ENCODE measurements at regions not wholly inside any gene's neighbourhood (a gene's known extent, or its start where the extent isn't known, plus 50 kb on each side); places are given as distances from the start of the nearest gene placed in this dataset.

DNA sequence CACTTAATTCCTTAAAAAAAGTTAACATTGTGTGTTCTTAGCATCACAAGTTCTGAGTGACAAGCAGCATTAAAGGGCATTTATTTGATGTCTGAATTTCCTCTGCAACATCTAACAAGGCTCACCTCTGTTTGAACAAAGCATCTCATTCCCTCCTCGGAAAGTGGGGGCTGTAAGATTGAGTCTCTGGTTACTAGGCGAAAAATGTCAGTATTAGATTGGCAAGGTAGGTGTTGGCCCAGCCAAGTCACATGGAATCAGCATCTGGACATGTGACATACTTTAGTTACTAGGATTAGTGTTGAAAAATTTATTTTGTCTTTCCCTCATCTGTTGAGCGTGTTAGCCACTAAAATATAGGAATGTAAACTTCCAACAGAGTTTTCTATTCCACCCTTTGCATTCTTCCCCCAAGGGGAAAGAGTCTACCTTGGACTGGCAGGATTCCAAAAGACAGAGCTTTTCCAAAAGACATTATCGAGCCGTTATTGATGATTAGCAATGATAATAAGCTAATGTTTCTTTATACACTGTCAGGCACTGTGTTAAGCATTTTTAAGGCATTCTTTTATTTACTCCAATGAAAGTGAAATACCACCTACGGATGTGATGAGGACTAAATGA lies 194.9 kb upstream of the BTG1 start:
- DNase-seq, result no peak

DNA sequence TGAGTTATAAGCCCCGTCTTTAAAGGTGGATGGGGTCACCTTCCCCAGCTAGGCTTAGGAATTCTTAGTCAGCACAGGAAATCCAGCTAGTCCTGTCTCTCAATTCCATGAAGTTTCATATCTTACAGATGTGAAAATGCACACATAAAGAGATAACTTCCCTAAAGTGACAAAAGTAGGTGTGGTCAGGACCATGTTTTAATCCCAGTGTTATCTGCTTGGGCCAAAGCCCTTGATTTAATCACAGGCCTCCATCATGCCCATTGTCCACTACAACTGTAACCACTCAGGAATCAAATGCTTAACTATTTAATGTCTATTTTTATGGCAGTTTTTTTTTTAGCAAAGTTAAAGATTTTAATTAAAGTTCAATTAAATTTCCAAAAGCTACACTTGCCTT lies 194.4 kb upstream of the BTG1 start:
- DNase-seq, result no peak

DNA sequence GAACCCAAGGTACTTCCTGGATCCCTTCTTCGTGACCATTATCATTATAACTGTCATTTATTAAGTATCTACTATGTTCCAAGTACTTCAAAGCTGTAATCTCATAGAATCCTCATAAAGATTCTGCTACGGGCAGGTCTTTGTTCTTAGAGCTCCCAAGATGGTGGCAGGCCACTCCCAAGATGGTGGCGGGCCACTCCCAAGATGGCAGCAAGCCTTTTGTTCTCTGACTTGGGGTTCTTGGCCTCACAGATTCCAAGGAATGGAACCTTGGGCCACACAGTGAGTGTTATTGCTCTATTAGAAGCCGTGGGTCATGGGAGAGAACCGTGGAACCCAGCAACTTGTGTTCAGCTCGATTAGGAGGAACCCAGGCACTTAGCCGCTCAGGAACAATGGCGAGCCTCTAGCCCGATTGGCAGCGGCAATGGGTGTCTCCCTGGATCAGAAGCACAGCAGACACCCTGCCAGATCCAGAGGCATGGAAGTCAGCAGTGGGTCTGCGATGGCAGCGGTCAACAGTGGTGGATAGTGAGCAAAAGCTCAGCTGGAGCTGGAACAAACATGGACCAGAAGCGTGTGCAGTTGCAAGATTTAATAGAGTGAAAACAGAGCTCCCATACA lies 193.7 kb upstream of the BTG1 start:
- no peak for DNase-seq

DNA sequence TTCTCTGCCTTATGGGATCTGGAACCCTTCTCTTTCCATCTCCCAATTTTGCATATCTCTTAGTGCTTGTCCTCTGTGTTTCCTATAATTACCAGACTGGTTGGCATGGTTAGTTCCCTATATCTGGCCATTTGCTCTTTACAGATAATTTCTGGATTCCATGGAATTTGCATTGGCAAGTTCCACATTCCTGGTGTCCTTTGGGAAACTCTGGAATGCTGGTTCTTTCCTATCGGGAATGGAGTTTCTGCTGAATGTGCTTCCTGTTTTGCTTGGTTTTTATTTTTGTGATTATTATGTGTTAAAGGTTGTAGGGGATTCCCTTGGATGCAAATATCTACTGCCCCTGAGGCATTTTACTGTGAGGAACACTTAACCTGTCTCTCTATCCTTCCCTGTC lies 193.0 kb upstream of the BTG1 start:
- DNase-seq, result no peak

DNA sequence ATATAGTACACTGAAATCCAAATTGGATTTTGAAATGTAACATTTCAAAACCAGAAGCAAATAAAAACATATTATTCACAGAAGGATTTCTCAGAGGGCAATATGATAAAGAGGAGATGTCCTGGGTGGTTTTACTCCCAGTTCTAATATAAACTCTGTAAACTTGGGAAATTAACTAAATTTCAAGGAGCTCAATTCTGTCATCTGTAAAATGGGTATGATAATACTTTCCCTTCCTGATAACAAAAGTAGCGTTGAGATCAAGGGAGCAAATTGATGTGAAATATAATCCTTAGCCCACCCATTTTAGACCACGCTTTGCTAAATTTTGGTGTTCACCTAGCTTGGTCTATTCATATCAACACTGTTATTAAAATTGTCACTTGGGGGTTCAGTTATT lies 192.5 kb upstream of the BTG1 start:
- no peak for DNase-seq

DNA sequence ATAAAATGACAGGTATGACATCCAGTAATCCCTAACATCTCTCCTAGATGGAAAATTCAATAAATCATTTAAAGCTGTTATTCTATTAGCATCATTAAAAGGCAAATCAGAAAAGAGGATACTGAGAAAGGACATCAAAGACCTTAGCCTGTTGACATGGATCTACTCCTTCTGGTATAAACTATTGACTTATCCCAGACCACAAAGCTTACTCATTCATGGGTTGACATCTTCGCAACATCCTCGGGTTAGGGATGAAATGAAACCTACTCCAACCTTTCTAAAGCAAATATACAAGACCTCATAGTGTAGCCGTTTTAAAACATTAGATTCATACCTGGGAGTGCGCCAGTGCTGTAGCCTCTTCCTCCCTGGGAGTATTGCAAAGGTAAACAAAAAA lies 191.5 kb upstream of the BTG1 start:
- no peak for DNase-seq

DNA sequence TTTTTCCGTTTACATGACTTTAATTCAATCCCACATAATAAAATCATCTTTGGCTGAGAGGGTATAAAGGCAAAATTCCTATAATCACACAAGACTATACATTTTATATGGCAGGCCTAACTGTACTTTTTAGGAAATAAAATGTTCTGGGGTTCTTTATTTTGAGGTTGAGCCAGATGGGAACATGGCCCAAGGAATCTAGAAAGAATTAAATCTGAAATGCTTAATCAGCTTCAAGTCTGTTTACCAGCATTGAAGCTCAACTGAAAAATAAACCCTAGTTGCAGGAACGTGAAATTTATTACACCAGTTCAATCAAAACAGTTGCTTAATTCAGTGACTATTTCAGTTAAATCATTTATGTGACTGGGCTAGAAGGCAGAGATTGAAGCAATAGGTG lies 191.0 kb upstream of the BTG1 start:
- no peak for DNase-seq

DNA sequence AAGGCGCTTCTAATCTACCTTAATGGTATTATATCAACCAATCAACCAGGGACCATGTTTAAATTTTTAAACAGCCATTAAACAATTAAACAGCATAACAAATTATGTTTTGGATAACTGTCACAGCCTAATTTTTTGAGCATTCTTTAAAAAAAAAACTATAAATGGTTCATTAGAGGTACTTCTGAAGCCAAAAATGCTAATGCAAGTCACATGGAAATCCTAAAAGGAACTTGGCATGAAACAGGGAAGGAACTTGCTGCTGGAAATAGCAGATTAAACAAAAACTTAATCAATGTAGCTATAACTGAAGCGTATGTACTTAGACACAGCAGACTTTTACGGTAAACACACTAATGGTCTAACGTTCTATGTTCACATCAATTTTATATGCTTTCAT lies 190.2 kb upstream of the BTG1 start:
- DNase-seq, result no peak

DNA sequence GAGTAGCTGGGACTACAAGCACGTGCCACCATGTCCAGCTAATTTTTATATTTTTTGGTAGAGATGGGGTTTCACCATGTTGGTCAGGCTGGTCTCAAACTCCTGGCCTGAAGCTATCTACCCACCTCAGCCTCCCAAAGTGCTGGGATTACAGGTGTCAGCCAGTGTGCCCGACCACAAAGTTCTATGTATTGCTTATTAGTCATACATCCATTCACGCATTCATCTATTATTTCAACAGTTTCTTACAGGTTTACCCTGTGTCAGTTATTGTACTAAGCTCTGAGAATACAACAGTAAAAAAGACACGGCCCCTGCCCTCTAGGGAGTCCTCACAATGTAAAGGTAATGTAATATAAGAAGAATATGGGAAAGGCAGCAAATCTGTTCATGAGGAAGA lies 188.9 kb upstream of the BTG1 start:
- no peak for DNase-seq

DNA sequence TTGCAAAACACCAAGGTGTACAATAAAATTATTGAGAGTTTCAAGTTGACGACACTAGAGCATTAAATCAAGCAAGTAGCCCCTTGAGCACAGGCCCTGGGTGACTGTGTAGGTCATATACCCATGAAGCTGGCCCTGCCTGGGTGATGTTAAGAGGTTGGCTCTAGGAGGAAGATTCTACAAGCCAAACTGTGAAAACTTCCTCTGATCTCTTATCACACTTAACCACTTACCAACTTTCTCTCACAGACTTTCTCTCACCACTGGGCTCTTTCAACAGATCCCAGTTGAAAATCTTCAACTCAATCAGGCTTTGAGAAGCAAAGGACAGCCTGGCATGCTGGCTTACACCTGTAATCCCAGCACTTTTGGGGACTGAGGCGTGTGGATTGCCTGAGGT lies 186.9 kb upstream of the BTG1 start:
- DNase-seq, result no peak

DNA sequence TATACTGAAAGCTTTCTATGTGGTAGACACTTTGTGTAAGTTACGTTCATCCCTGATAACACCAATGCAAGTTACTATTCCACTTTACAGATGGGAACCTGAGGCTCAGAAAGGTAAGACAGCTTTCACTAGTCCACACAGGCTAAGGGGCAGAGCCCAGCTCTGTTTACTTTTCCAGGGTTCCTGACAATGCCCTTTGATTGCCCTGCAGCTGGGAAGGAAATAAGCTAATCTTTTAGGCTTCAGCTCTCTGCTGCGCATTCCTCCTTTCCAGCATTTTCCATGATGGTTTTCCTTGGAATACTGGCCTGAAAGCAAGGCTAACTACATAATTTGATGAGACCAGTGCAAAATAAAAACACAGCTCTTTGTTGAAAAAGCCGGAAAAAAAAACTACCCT lies 185.7 kb upstream of the BTG1 start:
- no peak for DNase-seq

DNA sequence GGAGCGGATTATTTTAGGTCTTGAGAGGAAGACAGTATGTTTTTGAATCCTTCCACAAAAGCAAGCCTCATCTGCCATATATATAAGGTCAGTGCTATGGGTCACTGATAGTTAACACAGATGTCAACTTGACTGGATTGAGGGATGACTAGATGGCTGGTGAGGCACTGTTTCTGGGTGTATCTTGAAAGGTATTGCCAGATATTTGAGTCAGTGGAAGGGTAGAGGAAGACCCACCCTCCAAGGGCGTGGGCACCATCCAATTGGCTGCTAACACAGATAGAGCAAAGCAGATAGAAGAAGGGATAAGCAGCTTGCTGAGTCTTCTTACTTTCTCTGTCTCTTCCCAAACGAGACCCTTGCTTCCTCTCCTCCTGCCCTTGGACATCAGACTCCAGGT lies 185.0 kb upstream of the BTG1 start:
- DNase-seq, result no peak

DNA sequence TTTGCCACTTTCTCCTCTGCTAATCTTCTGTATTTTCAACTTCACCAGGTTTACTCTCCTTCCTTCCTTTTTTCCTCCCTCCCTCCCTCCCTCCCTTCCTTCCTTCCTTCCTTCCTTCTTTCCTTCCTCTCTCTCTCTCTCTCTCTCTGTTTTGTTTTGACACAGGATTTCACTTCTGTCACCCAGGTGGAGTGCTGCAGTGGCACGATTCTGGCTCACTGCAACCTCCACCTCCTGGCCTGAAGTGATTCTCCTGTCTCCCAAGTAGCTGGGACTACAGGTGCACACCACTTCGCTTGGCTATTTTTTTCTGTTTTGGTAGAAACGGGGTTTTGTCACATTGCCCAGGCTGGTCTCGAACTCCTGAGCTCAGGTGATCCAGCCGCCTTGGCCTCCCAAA lies 181.2 kb upstream of the BTG1 start:
- no peak for DNase-seq

DNA sequence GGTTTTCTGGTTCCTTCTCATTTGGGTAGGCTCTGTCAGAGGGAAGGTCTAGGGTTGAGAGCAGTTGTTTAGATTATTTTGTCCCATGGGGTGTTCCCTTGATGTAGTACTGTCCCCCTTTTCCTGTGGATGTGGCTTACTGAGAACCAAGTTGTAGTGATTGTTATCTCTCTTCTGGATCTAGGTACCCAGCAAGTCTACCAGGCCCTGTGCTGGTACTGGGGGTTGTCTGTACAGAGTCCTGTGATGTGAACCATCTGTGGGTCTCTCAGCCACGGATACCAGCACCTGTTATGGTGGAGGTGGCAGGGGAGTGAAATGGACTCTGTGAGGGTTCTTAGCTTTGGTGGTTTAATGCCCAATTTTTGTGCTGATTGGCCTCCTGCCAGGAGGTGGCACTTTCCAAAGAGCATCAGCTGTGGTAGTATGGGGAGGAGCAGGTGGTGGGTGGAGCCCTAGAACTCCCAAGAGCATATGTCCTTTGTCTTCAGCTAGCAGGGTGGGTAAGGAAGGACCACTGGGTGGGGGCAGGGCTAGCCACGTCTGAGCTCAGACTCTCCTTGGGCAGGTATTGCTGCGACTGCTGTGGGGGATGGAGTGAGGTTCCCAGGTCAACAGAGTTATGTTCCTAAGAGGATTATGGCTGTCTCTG lies 179.3 kb upstream of the BTG1 start:
- no peak for DNase-seq

DNA sequence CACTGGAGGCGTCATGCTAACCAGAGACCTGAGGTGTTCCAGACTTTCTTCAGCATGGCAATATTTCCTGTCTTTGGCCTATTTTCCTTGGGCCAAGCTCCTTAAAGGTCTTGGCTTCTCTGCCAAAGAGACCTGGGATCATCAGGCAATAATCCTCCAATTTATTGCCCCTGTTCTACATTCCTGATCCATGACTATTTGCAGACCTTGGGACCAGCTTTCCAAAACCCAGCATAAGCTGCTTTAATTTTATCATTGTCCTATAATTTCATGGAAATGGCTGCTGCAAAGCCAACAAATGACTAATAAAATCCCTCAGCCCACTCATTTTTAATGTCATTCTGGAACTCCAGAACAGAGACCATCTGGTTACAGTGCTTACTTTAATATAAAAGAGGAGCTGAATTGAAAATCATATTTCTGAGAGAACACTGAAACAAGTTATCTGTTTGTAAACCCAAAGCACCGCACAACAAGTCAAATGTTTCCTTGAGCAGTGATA lies 166.9 kb upstream of the BTG1 start:
- DNase-seq, result no peak

DNA sequence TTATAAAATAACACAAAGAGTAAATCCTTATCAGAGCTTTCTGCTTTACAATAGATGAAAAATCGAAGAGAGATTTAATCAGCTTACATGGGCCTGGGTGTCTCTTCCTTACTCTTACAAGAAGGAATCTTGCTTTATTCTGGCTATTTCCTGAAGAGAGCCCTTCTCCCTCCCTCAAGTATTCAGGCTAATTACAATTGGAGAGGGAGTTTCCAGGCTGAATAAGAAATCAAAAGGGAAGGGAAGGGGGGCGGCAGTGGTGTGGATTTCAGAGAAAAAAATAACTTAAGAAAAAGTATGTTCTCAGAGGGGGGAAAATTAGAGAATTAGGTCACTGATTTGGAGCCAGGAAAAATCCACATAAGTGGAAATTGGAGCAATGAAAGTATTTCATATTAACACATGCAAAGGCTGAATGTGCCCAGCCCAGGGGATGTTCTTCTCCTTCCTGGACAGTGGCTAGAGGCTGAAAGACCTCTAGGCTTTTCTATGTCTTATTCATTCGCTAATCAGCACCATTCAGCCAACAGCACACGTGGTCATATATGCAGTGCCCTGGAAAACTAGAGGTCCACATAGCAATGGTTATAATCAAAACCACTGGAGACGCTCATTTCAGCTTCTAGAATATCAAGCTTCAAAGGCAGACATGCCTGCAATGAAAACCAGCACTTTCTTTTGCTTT lies 158.9 kb upstream of the BTG1 start:
- no peak for DNase-seq

DNA sequence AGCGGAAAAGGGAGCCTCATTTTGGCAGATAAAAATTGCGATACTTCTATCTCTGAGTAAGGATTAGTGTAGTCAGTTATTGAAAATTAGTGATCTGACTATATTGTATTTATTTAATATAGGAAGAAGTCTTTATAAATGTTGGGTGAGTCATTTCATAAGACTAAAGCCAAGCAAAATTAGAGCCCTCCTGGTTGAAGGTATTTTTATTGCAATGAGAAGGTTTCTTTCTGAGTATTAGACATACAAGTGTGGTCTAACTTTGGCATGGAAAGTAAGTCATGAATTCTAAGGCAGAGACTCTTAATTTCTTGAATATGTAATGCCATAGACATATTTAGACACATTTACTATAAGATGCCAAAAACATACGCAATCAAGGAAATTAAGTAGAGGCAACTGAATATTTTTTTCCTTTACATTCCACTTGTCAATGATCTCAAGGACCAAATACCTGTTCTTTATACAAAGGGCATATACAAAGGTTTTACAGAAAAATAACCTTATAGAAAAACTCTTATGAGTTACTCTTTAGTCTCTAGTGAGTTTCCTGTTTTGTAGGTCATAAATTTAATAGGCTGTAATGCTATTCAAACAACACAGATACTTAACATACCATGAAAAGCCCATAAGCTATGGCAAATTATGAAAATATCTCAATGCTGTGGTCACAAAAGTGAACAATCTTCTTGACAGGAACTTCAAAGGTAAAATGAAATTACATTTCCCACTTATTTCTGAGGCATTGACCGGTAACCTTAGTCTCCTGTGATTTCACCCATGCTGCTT lies 156.6 kb upstream of the BTG1 start:
- DNase-seq, result no peak

DNA sequence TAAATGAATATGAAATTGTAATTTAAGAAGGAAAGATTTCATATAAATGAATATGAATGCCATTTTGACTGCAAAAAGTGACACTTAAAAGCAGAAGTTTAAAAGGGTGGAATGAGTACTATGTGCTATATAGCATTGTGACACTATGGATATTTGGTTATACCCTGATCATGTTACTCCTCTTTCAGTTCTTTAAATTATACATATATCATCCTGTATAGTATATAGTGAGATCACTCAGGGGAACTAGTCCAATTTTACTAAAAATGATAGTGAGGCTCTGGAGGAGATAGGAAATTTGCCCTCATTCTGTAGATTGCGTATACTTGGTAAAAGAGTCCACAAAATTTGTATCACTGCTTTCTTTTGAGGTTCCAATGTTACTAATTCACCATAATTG lies 155.7 kb upstream of the BTG1 start:
- DNase-seq, result no peak

DNA sequence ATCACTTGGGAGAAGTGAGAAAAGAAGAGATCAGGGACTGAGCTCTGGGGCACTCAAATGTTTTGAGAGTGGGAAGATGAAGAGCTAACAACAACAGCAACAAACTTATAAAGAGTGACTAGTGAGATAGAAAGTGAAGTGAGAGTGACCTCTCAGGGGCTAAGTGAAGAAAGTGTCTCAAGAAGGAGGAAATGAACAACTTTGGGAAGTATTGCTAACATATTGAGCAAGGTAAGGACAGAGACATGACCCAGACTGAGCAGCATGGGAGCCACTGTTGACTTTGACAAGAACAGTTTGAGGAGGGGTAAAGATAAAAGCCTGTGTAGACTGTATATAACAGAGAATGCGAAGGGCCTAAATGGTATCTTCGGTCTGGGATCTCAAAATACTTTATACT lies 155.1 kb upstream of the BTG1 start:
- no peak for DNase-seq

DNA sequence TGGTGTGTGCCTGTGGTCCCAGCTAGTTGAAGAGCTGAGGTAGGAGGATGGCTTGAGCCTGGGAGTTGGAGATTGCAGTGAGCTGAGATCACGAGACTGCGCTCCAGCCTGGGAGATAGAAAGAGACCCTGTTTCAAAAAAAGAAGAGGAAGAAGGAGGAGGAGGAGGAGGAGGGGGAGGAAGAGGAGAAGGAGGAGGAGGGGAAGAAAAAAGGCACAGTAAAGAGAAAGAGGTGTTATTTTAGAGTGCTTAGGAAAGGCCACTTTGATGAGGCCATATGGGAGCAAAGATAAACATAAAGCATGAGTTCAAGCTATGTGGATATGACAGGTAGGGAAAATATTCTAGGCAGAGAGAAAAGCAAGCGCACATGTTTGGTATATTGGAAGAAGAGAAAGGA lies 154.1 kb upstream of the BTG1 start:
- no peak for DNase-seq

DNA sequence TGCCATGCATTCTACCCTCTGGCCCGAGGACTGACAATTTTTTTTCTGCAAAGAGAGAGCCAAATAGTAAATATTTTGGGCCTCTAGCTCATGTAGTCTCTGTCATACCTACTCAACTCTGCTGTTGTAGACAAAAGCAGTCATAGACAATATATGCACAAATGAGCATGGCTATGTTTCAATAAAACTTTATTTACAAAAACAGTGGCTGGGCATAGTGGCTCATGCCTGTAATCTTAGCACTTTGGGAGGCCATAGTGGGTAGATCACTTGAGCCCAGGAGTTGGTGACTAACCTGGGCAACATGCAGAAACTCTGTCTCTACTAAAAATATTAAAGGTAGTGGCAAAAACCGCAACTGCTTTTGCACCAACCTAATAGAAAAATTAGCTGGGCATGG lies 153.7 kb upstream of the BTG1 start:
- no peak for DNase-seq

DNA sequence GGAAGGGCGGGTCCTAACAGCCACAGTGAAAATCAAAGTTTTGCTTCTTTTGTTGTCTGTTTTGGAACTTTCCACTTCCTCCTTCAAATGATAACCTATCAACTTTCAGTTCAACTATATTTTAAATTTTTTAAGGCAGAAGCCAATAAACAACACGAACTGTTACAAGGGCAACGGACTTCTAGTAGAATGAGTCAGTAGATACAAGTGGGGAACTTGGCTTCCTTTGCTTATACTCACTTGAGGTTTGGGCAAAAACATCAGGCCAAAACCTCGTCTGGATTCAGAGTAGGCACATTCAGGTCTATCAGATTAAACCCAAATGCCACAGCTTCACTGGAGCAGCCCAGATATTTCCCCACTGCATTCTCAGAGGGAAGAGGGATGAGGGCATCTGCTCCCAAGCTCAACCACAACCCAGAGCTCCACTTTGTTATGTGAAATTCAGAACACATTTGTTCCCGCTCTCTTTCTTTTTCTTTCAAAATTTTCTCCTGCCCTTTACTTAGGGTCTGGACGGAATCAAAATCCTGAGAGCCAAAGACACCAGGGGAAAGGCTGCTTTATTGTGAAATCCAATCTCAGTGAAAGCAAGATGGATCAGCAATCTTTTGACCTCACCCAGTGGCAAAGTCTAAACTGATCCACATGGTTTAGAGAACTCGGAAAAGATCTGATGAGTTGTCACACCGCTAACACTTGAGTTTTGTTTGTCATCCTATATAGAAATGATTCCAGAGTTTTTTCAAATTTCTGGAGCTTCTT lies 152.5 kb upstream of the BTG1 start:
- no peak for DNase-seq

Data from midbrain (tissue), 1 donor.